ENCODE measurements at regions not wholly inside any gene's neighbourhood (a gene's known extent, or its start where the extent isn't known, plus 50 kb on each side); places are given as distances from the start of the nearest gene placed in this dataset.
"Not testable (repeated sequence)": the region's sequence is repeated elsewhere in the genome, so short reads cannot be mapped to it uniquely, and the experiment has no call there.

DNA sequence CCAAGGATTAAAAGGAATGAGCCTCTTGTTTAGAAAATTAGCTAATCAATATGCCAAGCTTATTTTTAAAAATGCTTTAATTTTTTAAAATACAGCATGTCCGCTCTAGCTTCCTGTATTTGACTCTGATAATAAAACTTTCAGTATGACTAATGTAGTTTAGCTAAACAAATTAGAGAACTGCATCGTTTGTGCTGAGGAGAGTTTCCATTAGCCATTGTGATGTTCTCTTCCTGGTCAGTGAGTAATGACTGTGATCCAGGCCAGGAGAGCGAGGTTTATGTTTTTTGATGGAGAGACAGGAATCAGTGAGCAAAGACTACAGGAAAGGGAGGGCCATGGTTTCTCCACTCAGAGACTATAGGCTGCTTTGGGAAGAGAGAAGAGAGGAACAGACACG is 237.2 kb upstream of the ETAA1 start:
- Histone ChIP-seq H3K4me3 (ENCODE audit: low read depth, low read length) (no peak overlapping the region), H3K27me3 (ENCODE audit: insufficient read depth, low read length) (no peaks in the 10 kb centered on the region), H3K4me1 (ENCODE audit: control insufficient read depth, insufficient read depth, low read length, unreplicated experiment) (no peaks in the 10 kb centered on the region), H2AFZ (ENCODE audit: low read length, unreplicated experiment) (no peak overlapping the region), H3K36me3 (ENCODE audit: insufficient read depth, low read length) (no peaks in the 10 kb centered on the region), H3K27ac (ENCODE audit: low read depth, low read length) (no peak overlapping the region), H3K79me2 (ENCODE audit: control insufficient read depth, insufficient read depth, low read length, unreplicated experiment) (no peaks in the 10 kb centered on the region)

DNA sequence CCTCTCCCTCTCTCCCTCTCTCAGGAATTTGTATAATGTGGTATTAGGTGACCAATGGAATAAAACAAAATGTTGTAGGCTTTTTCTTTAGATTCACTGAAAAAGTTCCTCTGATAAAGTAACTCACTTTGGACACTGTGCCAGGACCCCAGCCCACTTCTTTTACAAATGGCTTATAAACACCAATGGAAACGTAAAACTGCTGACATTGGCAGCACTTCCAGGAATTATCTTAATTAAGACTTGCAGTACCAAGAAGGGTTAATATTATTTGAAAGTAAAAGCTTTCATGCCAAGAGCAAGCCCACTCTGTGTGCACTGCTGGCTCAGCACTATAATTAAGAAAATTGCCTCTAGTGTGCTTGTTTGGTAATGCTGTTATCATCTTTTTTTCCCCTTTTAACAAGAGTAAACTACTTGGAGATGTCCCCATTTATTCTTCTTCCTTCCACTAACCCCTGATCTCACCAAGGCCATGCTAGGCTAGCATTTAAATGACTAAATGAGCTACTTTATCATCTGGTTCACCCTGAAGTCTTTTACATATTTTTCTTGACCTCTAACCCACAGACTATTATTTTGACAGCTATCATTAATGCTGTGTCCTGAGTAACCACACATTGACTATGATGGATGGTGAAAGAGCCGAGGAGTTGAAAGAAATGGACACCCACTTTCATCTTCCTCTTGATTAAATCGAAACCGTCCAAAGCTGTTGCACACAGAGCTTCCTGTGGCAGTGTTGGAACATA is 232.2 kb upstream of the ETAA1 start:
- no peaks in the 10 kb centered on the region for H3K27me3 ChIP-seq (ENCODE audit: insufficient read depth, low read length)
- no peaks in the 10 kb centered on the region for H3K79me2 ChIP-seq (ENCODE audit: control insufficient read depth, insufficient read depth, low read length, unreplicated experiment)
- no peaks in the 10 kb centered on the region for H3K4me1 ChIP-seq (ENCODE audit: control insufficient read depth, insufficient read depth, low read length, unreplicated experiment)
- H3K27ac ChIP-seq (ENCODE audit: low read depth, low read length), result no peak overlapping the region
- H3K36me3 ChIP-seq (ENCODE audit: insufficient read depth, low read length), result no peaks in the 10 kb centered on the region
- H2AFZ ChIP-seq (ENCODE audit: low read length, unreplicated experiment), result no peak overlapping the region
- no peak overlapping the region for H3K4me3 ChIP-seq (ENCODE audit: low read depth, low read length)

DNA sequence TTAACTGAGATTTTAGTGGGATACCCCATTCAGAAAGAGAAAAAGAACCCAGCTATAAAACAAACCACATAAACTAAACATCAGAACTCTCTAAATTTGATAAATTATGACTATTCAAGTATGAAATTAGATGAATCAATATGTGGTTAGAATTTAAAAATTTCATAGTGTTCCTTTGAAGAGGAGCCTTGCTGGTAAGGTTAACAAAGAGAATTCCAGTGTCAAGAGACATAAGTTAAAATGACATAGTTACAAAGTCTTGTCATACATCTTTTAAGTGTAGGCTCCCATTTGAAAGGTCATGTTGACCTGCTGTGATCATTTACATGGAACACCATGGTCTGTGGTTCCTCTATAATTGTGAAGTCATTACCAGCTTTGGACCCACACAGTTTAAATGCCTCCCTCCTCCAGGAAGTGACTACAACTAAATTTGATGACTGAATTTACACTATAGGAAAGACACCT is 231.6 kb upstream of the ETAA1 start:
- H2AFZ ChIP-seq (ENCODE audit: low read length, unreplicated experiment), result no peak overlapping the region
- no peaks in the 10 kb centered on the region for H3K79me2 ChIP-seq (ENCODE audit: control insufficient read depth, insufficient read depth, low read length, unreplicated experiment)
- no peaks in the 10 kb centered on the region for H3K36me3 ChIP-seq (ENCODE audit: insufficient read depth, low read length)
- no peaks in the 10 kb centered on the region for H3K4me1 ChIP-seq (ENCODE audit: control insufficient read depth, insufficient read depth, low read length, unreplicated experiment)
- H3K27ac ChIP-seq (ENCODE audit: low read depth, low read length), result no peak overlapping the region
- no peak overlapping the region for H3K4me3 ChIP-seq (ENCODE audit: low read depth, low read length)
- H3K27me3 ChIP-seq (ENCODE audit: insufficient read depth, low read length), result no peaks in the 10 kb centered on the region

DNA sequence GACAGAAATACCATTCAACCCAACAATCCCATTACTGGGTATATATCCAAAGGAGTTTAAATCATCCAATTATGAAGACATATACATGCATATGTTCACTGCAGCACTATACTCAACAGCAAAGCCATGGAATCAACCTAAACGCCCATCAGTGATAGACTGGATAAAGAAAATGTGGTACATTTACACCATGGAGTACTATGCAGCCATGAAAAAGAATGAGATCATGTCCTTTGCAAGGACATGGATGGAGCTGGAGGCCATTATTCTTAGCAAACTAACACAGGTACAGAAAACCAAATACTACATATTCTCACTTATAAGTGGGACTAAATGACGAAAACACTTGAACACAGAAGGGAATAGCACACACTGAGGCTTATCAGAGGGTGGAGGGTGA is 230.6 kb upstream of the ETAA1 start:
- H3K36me3 ChIP-seq (ENCODE audit: insufficient read depth, low read length); H3K27me3 ChIP-seq (ENCODE audit: insufficient read depth, low read length); H3K27ac ChIP-seq (ENCODE audit: low read depth, low read length); H2AFZ ChIP-seq (ENCODE audit: low read length, unreplicated experiment); H3K79me2 ChIP-seq (ENCODE audit: control insufficient read depth, insufficient read depth, low read length, unreplicated experiment); H3K4me1 ChIP-seq (ENCODE audit: control insufficient read depth, insufficient read depth, low read length, unreplicated experiment); H3K4me3 ChIP-seq (ENCODE audit: low read depth, low read length): not testable (repeated sequence)

DNA sequence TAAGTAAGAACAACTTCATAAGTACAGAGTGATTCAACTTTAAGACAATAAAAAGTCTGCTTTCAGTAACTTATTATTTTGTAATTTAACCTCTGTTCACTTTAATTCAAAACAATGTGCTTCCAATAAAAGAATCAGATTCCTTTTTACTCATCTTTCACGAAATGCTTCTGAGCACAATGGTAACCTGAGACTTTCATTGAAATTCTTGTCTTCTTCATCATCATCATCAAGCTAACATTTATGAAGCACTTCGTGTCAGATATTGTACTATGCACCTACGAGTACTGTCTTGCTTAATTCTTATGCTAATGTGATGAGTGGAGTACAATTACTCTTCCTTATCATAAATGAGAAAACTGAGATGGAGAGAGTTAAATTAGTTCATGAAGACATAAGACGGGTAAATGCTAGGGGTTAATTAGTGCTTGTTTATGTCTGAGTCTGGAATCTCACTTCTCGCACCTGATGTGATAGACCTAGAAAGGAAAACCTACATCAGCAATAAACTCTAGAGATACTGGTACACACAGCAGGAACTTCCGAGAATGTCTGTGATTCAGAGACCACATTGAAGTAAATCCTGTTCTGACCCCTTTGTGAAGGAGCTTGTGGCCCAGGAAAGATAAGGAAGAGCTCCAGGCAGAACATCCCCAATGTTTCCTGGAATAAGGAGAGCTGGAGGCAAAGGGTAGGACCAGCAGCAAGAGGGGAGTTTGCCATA is 227.6 kb upstream of the ETAA1 start:
- H2AFZ ChIP-seq (ENCODE audit: low read length, unreplicated experiment), result no peak overlapping the region
- no peaks in the 10 kb centered on the region for H3K27me3 ChIP-seq (ENCODE audit: insufficient read depth, low read length)
- no peak overlapping the region for H3K4me3 ChIP-seq (ENCODE audit: low read depth, low read length)
- no peaks in the 10 kb centered on the region for H3K36me3 ChIP-seq (ENCODE audit: insufficient read depth, low read length)
- H3K4me1 ChIP-seq (ENCODE audit: control insufficient read depth, insufficient read depth, low read length, unreplicated experiment), result no peaks in the 10 kb centered on the region
- no peak overlapping the region for H3K27ac ChIP-seq (ENCODE audit: low read depth, low read length)
- H3K79me2 ChIP-seq (ENCODE audit: control insufficient read depth, insufficient read depth, low read length, unreplicated experiment), result no peaks in the 10 kb centered on the region

DNA sequence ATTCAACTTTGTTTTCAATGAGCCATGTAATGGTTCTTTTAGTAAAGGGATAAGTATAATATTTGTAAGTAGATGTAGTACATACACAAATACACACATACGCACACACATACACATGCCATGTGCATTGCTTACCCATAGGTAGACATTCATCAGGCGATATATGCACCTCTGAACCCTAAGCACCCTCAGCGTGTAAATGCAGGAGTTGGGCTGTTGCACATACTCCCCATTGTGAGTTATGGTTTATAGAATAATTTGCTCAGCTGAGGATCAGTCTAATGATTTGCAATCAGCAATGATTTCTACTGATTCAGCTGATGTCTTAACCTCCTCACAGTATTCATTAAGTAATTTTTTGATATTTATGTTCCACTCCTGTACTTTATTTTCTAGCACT is 217.6 kb upstream of the ETAA1 start:
- Histone ChIP-seq H3K27me3 (ENCODE audit: insufficient read depth, low read length) (no peaks in the 10 kb centered on the region), H3K27ac (ENCODE audit: low read depth, low read length) (no peak overlapping the region), H3K4me1 (ENCODE audit: control insufficient read depth, insufficient read depth, low read length, unreplicated experiment) (no peaks in the 10 kb centered on the region), H3K79me2 (ENCODE audit: control insufficient read depth, insufficient read depth, low read length, unreplicated experiment) (no peaks in the 10 kb centered on the region), H3K4me3 (ENCODE audit: low read depth, low read length) (no peak overlapping the region), H2AFZ (ENCODE audit: low read length, unreplicated experiment) (no peak overlapping the region), H3K36me3 (ENCODE audit: insufficient read depth, low read length) (no peaks in the 10 kb centered on the region)

DNA sequence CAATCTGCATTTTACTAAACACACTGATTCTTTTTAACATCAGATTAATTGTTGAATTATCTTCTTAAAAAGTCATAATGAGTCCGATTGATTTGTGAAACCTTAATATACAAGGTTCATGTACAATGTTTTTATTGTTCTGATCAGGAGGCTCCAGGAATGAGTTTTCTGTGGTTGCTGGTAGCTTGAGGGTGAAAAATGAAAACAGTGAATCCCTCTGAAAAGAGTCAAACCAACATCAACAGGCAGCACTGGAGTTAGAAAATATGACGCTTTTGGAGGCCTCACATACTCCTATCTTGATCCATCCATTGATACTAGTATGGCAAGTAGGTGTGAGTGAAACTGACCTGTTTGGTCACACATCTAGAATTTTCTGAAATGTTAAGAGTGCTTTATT is 216.3 kb upstream of the ETAA1 start:
- Histone ChIP-seq H2AFZ (ENCODE audit: low read length, unreplicated experiment) (no peak overlapping the region), H3K4me3 (ENCODE audit: low read depth, low read length) (no peak overlapping the region), H3K4me1 (ENCODE audit: control insufficient read depth, insufficient read depth, low read length, unreplicated experiment) (no peaks in the 10 kb centered on the region), H3K27ac (ENCODE audit: low read depth, low read length) (no peak overlapping the region), H3K27me3 (ENCODE audit: insufficient read depth, low read length) (no peaks in the 10 kb centered on the region), H3K36me3 (ENCODE audit: insufficient read depth, low read length) (no peaks in the 10 kb centered on the region), H3K79me2 (ENCODE audit: control insufficient read depth, insufficient read depth, low read length, unreplicated experiment) (no peaks in the 10 kb centered on the region)

DNA sequence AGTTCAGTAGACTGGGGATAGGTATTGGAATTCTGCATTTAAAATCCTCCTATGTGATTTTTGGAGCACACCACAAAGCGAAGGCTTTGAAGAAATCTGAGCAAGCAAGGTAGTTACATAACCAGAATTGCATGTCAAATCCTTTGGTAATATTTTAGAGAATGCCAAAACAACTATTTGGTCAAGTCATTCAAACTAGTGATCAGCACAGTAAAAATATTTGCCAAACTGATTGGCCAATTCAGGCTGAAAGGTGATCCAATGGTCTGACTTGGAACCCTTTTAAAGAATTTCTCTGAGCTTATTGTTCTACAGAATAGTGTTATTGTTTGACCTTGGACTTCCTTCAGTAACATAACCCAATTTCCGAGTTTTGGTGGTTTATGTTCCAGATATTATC is 214.2 kb upstream of the ETAA1 start:
- Histone ChIP-seq H3K27ac (ENCODE audit: low read depth, low read length) (no peak overlapping the region), H3K79me2 (ENCODE audit: control insufficient read depth, insufficient read depth, low read length, unreplicated experiment) (no peaks in the 10 kb centered on the region), H3K27me3 (ENCODE audit: insufficient read depth, low read length) (no peaks in the 10 kb centered on the region), H3K4me1 (ENCODE audit: control insufficient read depth, insufficient read depth, low read length, unreplicated experiment) (no peaks in the 10 kb centered on the region), H2AFZ (ENCODE audit: low read length, unreplicated experiment) (no peak overlapping the region), H3K4me3 (ENCODE audit: low read depth, low read length) (no peak overlapping the region), H3K36me3 (ENCODE audit: insufficient read depth, low read length) (no peaks in the 10 kb centered on the region)

DNA sequence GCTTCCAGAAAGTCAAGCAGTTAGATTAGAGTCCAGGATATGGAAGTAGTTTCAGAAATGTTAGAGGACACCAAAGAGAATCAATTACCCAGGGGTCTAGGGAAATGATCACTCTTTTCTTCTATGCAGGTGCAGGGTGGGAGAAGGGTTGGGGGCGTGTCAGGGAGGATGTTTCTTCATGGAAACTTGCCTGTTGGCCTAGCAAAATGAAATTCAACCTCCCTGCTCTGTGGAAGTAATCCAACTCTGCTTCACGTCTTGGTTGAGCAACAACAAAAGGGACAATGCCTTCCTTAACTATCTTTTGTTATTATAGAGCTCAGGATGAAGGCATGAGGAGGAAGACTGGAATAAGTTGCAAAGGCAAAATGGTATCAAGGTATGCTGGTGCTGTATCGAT is 210.8 kb upstream of the ETAA1 start:
- Histone ChIP-seq H3K27me3 (ENCODE audit: insufficient read depth, low read length) (no peaks in the 10 kb centered on the region), H3K27ac (ENCODE audit: low read depth, low read length) (no peak overlapping the region), H3K36me3 (ENCODE audit: insufficient read depth, low read length) (no peaks in the 10 kb centered on the region), H3K79me2 (ENCODE audit: control insufficient read depth, insufficient read depth, low read length, unreplicated experiment) (no peaks in the 10 kb centered on the region), H3K4me1 (ENCODE audit: control insufficient read depth, insufficient read depth, low read length, unreplicated experiment) (no peaks in the 10 kb centered on the region), H2AFZ (ENCODE audit: low read length, unreplicated experiment) (no peak overlapping the region), H3K4me3 (ENCODE audit: low read depth, low read length) (no peak overlapping the region)

DNA sequence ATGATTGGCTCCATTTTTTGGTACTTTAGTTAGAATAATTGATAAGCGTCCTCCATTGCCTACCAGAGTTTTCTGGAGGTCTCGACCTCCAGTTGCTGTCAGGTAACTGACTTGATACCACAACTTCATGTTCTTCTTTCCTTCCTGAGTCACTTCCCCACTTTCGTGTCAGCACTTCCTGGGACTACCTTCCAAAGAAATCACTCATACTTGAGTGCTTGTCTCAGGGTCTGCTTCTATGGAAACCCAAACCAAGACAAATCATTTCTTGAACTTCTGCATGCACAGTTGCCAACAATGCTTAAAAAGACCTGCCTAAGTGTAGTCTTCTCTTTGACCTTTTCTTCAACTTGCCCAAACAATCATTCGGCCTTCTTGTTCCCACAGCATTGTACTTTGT is 210.3 kb upstream of the ETAA1 start:
- Histone ChIP-seq H3K79me2 (ENCODE audit: control insufficient read depth, insufficient read depth, low read length, unreplicated experiment) (no peaks in the 10 kb centered on the region), H3K4me3 (ENCODE audit: low read depth, low read length) (no peak overlapping the region), H3K27ac (ENCODE audit: low read depth, low read length) (no peak overlapping the region), H3K27me3 (ENCODE audit: insufficient read depth, low read length) (no peaks in the 10 kb centered on the region), H3K4me1 (ENCODE audit: control insufficient read depth, insufficient read depth, low read length, unreplicated experiment) (no peaks in the 10 kb centered on the region), H3K36me3 (ENCODE audit: insufficient read depth, low read length) (no peaks in the 10 kb centered on the region), H2AFZ (ENCODE audit: low read length, unreplicated experiment) (no peak overlapping the region)

DNA sequence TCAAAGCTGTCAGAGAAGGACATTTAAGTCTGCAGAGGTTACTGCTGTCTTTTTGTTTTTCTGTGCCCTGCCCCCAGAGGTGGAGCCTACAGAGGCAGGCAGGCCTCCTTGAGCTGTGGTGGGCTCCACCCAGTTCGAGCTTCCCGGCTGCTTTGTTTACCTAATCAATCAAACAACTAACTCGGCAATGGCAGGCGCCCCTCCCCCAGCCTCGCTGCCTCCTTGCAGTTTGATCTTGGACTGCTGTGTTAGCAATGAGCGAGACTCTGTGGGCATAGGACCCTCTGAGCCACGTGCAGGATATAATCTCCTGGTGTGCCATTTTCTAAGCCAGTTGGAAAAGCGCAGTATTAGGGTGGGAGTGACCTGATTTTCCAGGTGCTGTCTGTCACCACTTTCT is 201.8 kb upstream of the ETAA1 start:
- not testable (repeated sequence) for H3K27ac ChIP-seq (ENCODE audit: low read depth, low read length); H2AFZ ChIP-seq (ENCODE audit: low read length, unreplicated experiment); H3K27me3 ChIP-seq (ENCODE audit: insufficient read depth, low read length); H3K36me3 ChIP-seq (ENCODE audit: insufficient read depth, low read length); H3K4me1 ChIP-seq (ENCODE audit: control insufficient read depth, insufficient read depth, low read length, unreplicated experiment); H3K4me3 ChIP-seq (ENCODE audit: low read depth, low read length); H3K79me2 ChIP-seq (ENCODE audit: control insufficient read depth, insufficient read depth, low read length, unreplicated experiment)

Data from ACC112 (cell line).